ENCODE measurements at regions not wholly inside any gene's neighbourhood (a gene's known extent, or its start where the extent isn't known, plus 50 kb on each side); places are given as distances from the start of the nearest gene placed in this dataset.

- DNase-seq: no peak
Observed at GRCh38 chr13:85896516-85897450, 97.6 kb upstream of the SLITRK6 start.

- no peak for DNase-seq
Observed at GRCh38 chr13:85887406-85887805, 88.2 kb upstream of the SLITRK6 start.

GRCh38 chr13:85879014-85879413 is 79.8 kb upstream of the SLITRK6 start:
- no peak for DNase-seq

GRCh38 chr13:85864963-85865530 is 65.8 kb upstream of the SLITRK6 start:
- DNase-seq: no peak

- DNase-seq: no peak
Observed at GRCh38 chr13:85853901-85854663, 54.9 kb upstream of the SLITRK6 start.

GRCh38 chr13:85853161-85853894 is 54.1 kb upstream of the SLITRK6 start:
- no peak for DNase-seq
